ENCODE measurements at regions not wholly inside any gene's neighbourhood (a gene's known extent, or its start where the extent isn't known, plus 50 kb on each side); places are given as distances from the start of the nearest gene placed in this dataset.

GRCh38 chr12:124391340-124392261 lies 96.7 kb downstream of the RFLNA start (continued):
- no peak for TF ChIP-seq REST (IDR thresholded peaks at IDR 0.05; ENCODE audit: low read depth, low read length)
- TF ChIP-seq RAD21 (IDR thresholded peaks at IDR 0.05; ENCODE audit: insufficient read depth, low read depth, low read length), result no peak
- TF ChIP-seq CHD2 (IDR thresholded peaks at IDR 0.05; ENCODE audit: borderline replicate concordance, low read depth, low read length), result no peak
- TF ChIP-seq PKNOX1 (IDR thresholded peaks at IDR 0.05), result peak; percentile 50; the same call in 1 of the 2 replicates
- no peak for TF ChIP-seq POLR2AphosphoS2 (IDR thresholded peaks at IDR 0.05; ENCODE audit: low read depth, low read length)
- TF ChIP-seq CTCF (IDR thresholded peaks at IDR 0.05 in 2 of 3, conservative IDR thresholded peaks at IDR 0.05 in 1 of 3; ENCODE audit: control insufficient read depth in 2 of 3, extremely low read depth in 1 of 3, insufficient read depth in 1 of 3, low read depth in 3 of 3, low read length in 3 of 3), result no peak
- TF ChIP-seq SREBF2 (IDR thresholded peaks at IDR 0.05; ENCODE audit: low read length), result no peak
- no peak for TF ChIP-seq SUZ12 (IDR thresholded peaks at IDR 0.05; ENCODE audit: unreplicated experiment)
- TF ChIP-seq MEF2A (IDR thresholded peaks at IDR 0.05; ENCODE audit: insufficient read depth, low read depth, low read length), result no peak
- no peak for TF ChIP-seq GATAD2B (conservative IDR thresholded peaks at IDR 0.05; ENCODE audit: low read depth)
- TF ChIP-seq ZNF384 (IDR thresholded peaks at IDR 0.05; ENCODE audit: borderline replicate concordance, low read depth, low read length), result no peak
- TF ChIP-seq MTA2 (IDR thresholded peaks at IDR 0.05; ENCODE audit: low read depth), result peak; percentile 37
- TF ChIP-seq ATF2 (IDR thresholded peaks at IDR 0.05; ENCODE audit: low read length), result no peak; the same call in 1 of the 2 replicates
- no peak for TF ChIP-seq STAT3 (IDR thresholded peaks at IDR 0.05; ENCODE audit: low read depth, low read length)
- no peak for TF ChIP-seq YY1 (IDR thresholded peaks at IDR 0.05; ENCODE audit: low read depth, low read length)
- peak; percentile 66 for TF ChIP-seq RUNX3 (IDR thresholded peaks at IDR 0.05; ENCODE audit: low read length)
- peak; percentile 15 to 63; a peak in 1 of 4 replicates for TF ChIP-seq BHLHE40 (IDR thresholded peaks at IDR 0.05; ENCODE audit: borderline replicate concordance in 1 of 2, low read depth in 2 of 2, low read length in 1 of 2)
- no peak for TF ChIP-seq MTA3 (IDR thresholded peaks at IDR 0.05; ENCODE audit: borderline replicate concordance, low read length)
- no peak for TF ChIP-seq HSF1 (IDR thresholded peaks at IDR 0.05; ENCODE audit: low read depth, low read length)

Measured in GM12878 (cell line).